PC-9 (cell line): ENCODE measurements at regions not wholly inside any gene's neighbourhood (a gene's known extent, or its start where the extent isn't known, plus 50 kb on each side); places are given as distances from the start of the nearest gene placed in this dataset.

Source experiments
- EZH2 ChIP-seq: fragments of 200-600 bp; sonication (generic); IDR thresholded peaks from 2 replicates; pipeline ENCODE4 v1.8.0; 2017; ENCODE audit warnings: antibody characterized with exemption, low read depth
- TF ChIP-seq, protein P1 (sequence below): fragments of 200-600 bp; sonication (generic); conservative IDR thresholded peaks from 2 replicates; pipeline ENCODE4 v1.6.1; 2017; ENCODE audit warnings: mixed run types, antibody characterized with exemption, mild to moderate bottlenecking, moderate library complexity

DNA sequence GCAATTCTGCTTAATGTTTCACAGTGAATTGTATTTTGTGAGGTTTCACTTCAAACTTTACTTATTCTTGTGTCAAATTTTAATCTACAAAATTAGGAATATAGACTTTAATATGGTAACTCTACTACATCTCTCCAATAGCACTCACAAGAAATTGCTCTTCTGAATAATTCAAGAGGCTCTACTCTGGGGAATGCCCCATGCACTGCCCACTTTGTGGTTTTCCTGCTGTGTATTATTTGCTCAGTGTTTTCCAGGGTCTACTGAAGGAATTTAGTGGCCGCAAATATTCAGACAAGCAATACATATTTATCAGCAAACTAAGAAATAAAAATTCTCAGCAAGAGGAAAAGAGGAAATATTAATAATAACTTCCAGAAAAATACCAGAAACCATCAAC is 611.4 kb downstream of the TNS3 start:
- TF ChIP-seq, protein P1, sequence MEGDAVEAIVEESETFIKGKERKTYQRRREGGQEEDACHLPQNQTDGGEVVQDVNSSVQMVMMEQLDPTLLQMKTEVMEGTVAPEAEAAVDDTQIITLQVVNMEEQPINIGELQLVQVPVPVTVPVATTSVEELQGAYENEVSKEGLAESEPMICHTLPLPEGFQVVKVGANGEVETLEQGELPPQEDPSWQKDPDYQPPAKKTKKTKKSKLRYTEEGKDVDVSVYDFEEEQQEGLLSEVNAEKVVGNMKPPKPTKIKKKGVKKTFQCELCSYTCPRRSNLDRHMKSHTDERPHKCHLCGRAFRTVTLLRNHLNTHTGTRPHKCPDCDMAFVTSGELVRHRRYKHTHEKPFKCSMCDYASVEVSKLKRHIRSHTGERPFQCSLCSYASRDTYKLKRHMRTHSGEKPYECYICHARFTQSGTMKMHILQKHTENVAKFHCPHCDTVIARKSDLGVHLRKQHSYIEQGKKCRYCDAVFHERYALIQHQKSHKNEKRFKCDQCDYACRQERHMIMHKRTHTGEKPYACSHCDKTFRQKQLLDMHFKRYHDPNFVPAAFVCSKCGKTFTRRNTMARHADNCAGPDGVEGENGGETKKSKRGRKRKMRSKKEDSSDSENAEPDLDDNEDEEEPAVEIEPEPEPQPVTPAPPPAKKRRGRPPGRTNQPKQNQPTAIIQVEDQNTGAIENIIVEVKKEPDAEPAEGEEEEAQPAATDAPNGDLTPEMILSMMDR, result no peak
- no peak for TF ChIP-seq EZH2
